GF-D8 (cell line): ENCODE measurements at regions not wholly inside any gene's neighbourhood (a gene's known extent, or its start where the extent isn't known, plus 50 kb on each side); places are given as distances from the start of the nearest gene placed in this dataset.

Source experiments
- DNase-seq: peaks from one replicate; lab custom pipeline; 2025; lab: John Stamatoyannopoulos, UW

DNA sequence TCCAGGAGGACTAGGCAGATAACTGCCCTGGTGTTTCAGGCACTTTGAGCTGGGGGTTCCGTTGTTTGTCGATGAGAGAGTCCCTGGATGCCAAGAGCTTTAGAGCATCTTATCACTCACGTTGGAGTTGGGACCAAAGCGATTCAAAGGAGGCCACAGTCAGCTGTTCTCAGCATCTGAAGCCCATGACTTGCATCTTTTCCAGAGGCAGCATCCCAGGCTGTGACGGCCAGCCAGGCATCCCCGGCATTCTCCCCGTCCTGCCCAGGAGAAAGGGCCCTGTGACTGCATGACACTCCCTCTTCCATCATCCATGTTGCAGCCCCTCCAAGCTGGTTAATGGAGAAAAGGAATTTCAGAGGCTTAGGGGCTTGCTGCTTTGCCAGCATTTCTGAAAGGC is 520.3 kb downstream of the CDH26 start:
- DNase-seq: no peak

DNA sequence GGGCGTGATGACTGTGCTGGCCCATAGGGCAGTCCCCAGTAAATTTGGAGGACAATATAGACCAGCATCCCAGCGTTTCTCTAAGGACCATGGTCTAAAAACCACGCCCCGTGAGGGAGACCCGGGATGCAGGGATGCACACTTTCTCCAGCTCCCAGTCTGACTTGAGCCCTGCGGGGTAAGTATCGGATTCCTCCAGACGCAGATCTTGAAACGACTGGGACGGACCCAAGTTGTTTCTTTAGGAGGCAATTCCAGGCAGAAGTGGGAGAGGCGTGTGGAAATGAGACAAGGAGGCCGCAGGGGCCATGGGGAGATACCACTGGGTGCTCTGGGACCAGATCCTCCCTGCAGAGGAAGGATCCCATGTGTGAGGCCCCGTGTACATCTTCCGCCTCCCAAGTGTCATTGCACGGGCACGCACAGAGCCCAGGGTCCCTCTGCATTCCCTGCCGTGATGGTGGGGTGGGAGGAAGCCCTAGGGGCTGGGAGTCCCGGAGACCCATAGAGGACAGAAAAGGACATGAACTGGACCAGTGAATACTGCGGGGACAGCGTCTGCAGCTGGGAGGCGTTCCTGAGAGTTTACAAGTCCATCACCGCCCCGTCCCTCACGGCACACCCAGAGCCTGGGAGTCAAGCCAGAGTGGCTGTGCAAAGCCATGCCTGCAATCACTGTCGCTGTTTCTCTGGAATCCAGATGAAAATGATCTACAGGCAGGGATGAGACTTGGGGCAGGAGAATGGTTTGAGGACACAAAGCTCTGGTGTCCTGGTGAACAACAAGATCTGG is 522.9 kb downstream of the CDH26 start:
- DNase-seq: no peak

DNA sequence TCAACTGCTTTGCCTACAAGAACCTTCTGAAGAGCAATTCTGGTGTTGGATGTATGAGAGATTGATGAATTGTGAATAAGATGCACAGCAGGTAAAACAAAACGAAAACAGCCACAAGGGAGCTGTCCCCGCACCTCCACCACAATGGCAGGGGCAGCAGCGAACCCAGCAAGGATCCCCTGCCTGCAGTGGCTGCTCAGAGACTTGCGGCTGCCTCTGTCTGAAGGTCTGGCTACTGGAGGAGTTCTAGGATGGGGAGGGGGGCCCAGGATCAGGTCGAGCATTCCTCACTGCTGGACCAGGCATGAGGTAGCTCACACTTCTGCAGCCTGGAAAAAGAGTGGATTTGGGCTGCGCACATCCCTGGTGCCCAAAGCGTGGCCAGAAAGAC is 523.5 kb downstream of the CDH26 start:
- no peak for DNase-seq

DNA sequence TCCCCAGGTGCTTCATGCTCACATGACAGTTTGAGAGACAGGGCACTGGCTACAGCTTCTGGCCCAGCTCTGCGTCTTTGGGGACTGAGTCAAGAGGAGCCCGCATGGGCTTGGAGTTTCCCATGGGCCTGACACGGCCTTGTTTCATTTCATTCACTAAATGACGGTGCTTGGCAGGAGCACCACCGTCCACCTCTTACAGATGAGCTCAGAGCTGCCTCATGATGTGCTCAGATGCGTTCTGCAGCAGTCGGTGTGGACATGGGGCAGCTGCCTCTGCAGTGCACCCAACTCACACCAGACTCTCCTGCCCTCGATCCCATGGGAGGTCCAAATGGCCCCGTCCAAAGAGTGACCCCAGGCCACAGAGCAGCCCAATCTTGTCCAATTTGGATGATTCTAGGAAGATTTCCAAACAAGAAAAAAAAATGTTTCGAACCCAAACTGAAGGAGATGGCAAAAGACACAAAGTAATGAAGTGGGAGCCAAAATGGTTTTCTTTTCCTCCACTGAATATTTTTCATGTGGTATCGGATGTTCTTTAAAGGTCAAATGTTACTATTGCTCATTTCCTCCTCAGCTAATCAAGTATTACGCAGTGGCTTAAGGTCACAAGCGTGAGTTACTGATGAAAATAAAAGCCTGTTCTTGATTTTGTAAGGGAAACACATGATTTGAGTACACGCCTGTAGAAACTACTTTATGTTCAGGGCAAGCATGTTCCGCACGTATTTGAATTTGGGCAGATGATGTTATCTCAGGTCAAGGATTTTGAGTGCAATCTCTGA is 524.2 kb downstream of the CDH26 start:
- DNase-seq: no peak

DNA sequence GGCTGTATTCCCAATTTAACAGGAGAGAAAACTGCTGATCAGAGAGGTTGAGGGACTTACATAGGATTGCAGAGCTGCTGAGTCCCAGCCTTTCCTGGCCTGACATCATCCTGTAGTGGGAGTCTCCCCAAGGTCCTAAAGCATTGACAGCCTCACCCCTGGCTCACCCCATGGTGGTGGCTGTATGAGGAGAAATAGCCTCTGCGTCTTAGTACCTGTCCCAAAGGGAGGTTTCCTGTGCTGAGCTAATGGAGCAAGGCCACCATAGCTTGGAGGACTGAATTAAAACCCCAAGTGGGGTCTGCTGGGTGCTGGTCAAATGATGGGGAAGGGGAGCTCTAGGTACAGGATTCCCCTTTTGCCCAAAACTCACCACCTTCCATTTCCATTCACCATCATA is 525.1 kb downstream of the CDH26 start:
- no peak for DNase-seq

DNA sequence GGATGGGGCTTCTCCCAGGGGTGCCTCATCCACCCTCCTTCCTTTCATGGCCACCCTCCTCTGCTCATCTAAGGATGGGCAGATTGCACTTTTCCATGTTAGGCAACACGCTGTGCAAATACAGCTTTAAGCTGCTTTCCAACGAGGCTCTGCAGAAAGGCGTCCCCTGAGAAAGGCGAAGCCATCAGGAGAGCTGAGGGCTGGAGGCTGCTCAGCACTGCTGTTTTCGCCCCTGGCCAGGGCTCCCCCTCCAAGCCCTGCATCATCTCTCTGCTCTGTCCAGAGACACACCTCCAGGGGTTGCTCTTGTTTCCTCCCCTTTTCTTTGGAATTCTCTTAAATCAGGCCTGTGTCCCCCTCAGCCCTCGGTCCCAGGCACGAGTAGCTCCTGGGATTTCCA is 526.1 kb downstream of the CDH26 start:
- DNase-seq: no peak

DNA sequence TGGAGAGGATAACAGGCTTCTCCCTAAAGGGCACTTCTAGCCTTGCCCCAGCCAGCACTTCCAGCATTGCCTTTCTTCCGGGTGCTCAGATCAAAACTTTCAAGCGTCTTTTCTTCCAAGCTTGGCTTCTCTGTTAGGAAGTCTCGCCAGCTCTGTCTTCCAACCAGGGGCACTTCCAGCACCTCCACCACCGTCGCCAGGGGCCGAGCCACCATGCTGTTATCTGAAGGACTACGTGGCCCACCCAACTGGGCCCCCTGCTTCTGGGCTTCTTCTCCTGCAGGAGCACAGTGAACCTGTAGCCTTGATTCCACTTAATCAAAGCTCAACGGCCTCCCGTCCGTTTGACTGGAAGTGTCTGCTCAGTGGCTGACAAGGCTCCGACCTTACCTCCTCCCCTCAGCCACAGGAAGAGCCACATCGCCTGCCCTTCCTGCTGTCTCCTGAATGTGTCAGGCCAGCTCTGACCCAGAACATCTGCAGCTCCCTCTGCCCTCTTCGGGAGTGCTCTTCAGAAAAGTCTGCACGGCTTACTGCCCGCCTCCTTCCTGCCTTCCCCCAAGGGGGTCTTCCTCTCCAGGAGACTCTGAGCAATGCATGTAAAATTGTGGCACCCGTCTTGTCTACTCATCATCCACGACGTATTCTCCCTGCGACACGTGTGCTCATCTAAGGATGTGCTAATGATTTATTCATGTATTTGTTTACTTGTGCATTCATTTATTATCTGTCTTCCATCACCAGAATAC is 527.0 kb downstream of the CDH26 start:
- DNase-seq: no peak

DNA sequence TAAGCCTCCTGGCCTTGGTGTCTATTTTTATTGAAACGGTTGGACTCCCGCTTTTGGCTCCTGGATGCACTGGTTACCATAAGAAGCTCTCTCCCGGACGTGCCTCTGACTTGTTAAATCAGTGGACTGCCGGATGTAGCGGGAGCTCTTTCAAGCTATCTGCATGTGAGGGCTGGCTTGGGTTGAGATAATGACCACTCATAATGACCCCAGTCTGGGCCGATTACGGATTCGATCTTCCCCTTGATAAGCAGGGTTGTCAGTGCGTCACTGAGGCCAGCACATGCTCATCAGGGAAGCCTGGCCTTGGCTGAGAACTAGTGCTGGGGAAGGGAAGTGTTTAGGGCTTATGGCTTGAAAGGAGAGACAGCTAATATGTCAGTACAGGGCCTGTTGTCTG is 528.1 kb downstream of the CDH26 start:
- DNase-seq: no peak

DNA sequence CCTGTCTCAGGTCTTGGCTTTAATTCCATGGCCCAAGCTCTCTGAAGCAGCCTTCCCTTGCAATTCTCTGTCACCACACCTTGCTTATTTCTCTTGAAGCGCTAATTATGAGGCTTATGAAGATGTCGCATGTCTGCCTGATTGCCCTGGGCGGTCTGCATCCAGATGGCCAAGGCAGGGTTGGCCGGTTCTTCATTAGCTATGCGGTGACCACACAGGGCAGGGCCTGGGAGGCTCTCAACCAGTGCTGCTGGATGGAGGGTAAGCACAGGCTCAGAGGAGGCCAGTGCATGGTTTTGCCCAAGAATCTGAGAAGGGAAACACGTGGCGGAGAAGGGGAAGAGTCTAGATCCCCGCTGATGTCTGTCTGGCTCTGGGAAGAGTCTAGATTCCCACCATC is 528.7 kb downstream of the CDH26 start:
- no peak for DNase-seq

DNA sequence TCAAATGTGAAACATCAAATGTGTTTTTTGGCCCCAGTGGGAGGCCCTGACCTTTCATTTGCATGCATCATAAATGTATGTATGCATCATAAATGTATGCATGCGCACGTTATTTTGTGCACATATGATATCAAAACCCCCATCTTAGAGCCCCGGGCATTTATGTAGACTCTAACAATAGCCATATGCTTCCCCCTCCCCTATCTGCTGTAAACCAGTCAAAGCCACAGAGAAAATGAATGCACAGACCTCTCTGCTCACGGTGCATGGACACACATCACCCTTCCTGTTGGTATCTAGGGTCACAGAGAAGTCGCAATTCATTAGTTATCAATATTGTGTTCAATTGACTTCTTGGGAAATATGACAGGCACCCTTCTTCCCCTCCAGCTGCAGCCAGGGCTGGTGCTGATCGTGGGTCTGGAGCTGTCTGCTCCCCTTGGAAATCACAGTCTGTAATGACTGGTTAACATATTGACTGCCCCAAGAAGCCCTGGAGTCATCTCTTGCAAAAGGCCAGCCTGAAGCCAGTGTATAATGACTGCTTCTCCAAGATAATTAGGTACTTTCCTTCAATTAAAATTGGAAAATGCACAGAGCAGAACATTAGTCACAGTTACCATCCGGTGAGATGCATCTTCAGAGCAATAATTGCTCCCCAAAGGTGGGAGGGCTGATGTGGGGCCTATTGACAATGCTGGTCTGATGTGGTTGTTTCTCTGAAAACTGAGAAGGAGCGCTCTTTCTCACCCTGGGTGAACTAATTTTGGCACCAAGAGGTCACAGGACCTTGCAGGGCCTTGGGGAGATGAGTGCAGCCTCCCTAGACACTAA is 532.2 kb downstream of the CDH26 start:
- DNase-seq: no peak

DNA sequence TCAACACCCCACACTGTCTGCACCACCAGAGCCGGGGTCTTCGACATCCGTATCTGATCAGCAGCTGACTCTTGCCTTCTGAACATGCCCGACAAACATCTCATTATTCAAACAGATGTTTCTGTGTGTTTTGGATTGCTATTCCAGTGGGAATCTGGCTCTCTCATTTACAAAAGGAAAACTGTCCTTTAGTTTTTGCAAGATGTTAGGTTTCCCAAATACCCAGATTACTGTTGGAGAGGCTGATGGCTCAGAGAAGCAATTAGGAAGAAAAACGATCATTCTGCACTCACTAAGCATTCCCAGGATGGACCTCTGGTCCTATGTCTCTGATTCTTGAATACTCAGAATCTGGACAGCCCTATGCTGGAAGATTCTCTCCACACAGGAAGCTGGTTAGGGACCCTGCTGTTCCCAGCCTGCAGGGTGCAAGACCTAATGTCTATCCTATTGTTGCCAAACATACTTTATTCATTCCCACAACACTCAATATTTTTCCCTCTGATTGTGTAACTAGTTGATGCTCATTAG is 532.9 kb downstream of the CDH26 start:
- no peak for DNase-seq

DNA sequence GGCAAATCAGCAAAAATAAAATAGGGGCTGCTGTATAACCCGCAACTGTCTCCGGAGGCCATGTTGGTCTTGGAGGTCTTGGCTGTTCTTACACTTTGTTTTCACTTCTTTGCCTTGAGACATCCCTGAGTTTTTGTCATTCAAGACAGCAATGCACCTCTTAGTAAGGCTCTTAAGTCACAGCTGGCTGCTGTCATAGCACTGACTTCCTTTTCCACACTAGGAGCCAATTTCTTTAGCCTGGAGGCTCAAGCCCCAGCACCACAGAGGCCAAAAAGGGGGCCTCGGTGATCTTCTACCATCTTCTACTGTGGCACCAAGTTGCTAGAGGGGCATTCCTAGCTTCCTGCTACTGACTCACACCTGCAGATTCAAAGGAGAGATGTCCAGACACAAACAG is 536.3 kb downstream of the CDH26 start:
- DNase-seq: no peak

DNA sequence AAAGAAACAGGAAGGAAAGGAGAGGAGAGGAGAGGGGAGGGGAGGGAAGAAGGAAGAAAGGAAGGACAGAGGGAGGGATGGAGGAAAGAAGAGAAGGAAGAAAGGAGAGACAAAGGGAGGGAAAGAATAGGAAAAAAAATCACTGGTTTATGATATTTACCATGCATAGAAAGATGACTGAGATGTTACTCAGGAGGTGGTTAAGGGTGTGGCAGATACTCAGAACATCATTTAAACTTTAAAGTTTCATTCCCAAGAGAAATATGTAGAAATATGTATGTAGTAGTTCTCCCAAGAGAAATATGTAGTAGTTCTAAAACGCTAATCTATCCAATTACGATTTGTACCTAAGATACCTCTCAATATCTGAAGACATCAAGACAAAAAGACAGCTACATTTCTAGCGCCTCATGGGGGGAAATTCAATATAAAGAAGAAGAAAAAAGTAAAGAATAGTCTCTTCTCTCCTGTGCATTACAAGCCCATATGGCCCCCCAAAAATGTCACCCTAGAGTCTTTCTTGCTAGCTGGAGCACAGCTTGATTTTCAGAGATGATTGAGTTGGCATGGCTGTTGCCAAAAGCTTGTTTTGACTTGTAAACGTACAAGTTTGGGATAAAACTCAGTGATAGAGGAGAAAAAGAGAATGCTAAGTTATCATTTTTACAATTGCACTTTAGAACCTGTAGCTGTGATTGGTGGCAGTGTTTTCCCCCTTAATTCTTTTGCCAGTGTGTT is 539.2 kb downstream of the CDH26 start:
- no peak for DNase-seq

DNA sequence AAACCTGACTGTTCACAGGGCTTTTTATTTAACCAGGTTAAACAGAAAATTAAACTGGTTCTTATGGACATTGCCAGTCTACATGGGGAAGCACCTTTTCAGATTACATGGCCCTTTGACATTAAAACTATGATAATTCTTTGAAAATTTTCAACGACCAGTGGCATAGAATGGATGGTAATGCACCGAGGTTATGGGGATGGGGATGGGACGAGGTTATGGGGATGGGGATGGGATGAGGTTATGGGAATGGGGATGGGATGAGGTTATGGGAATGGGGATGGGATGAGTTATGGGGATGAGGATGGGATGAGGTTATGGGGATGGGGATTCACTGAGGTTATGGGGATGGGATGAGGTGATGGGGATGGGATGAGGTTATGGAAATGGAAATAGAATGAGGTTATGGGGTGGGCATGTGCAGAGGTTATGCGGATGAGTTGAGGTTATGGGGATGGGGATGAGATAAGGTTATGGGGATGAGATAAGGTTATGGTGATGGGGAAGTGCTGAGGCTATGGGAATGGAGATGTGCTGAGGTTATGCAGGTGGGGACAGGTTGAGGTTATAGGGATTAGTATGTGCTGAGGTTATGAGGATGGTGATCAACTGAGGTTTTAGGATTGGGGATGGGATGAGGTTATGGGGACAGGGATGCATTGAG is 541.9 kb downstream of the CDH26 start:
- DNase-seq: no peak

DNA sequence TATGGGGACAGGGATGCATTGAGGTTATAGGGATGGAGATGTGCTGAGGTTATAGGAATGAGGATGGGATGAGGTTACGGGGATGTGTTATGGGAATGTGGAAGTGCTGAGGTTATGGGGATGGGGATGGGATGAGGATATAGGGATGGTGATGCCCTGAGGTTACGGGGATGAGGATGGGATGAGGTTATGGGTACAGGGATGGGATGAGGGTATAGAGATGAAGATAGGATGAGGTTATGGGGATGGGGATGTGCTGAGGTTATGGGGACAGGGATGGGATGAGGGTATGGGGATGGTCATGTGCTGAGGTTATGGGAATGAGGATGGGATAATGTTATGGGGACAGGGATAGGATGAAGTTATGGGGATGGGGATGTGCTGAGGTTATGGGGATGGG is 542.8 kb downstream of the CDH26 start:
- no peak for DNase-seq

DNA sequence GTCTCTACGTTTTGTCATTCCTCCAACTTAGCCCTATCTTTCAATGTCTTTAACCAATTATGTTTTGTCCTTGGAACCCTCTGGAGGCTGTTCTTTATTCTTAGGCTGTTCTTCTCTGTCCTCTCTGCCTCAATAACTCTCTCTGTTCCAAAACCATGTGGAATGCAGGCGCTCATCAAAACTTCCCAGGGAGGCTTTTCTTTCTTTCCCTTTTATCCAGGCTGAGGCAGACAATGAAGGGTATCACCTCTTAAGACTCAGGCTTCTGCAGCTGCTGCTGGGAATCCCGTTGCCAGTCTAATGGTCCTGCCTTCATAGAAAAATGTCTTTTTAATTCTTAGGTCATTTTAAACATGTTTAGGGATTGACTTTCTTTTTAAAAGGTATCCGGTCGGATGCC is 544.7 kb downstream of the CDH26 start:
- DNase-seq: no peak

DNA sequence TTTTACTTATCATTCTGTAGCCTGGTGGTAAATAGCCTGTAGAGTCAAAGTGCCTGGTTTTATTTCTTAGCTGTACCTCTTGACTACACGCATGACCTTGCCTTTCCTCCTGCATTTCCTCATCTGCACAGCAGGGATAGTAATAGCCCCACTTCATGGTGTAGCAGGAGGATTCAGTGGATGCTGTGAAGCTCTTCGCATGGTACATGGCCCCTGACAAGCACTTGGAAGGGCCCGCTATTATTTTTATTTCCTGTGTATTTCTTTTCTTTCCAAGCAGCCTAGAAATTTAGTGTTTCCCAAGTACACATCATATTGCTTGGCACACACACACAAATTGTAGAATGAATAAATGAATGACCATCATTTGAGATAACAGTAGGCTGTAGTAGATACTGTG is 547.2 kb downstream of the CDH26 start:
- DNase-seq: no peak

DNA sequence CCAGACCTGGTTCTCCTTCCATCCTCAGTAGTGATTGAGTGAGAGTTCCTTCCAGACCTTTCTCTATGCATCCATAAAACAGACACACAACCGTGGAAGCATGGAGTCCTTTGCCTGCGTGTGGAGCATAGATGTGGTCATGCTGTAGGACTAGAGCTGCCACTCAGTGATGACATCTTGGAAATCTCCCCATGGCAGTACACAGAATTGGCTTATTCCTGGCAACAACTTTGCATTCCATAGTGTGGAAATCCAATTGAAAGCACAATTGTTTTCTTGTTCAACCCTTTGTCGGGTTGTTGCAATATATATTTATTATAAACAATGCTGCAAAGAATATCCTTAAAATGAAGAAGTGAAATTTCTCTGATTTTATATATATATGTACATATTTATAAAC is 547.8 kb downstream of the CDH26 start:
- DNase-seq: no peak

DNA sequence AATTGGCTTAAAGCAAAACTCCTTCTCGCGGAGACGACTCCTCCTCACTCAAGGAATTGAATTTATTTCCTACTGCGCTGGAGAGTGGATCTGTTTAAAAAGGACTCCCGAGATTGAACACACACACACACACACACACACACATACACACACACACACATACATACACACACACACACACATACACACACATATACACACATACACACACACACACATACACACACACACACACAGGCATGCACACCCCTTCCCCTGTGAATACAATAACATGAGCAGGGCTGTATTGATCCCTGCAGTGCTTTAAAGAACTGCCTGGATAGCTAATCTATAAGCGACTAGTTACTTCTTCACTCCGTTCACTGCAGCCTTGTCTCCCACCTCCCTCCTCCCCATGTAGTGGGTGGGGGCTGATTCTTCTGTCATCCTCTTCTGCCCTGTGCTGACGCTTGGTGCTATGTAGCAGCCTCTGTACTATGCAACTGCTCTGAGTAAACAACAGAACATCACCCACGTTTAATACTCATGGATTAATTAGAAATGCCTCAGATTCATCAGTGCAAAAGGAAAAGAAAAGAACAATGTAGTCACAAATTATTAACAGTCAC is 549.0 kb downstream of the CDH26 start:
- no peak for DNase-seq

DNA sequence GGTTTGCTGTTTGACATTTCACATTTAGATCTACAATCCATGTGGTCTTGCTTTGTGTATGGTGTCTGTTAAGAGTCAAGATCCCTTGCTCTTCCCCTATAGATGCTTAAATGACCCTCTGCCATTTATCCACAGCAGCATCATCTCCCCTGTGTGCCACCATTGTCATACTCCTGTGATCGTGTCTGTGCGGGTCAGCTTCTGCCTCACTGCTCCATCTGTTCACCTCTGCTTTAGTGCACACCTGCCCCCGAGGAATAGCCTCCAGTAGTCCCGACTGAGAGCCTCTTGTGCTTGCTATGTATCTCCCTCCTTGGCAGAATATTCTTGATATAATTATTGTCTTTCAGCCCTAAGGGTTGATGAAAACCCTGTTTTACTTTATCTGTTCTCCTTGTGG is 551.2 kb downstream of the CDH26 start:
- no peak for DNase-seq
